GM23338 (cell line): ENCODE measurements at regions not wholly inside any gene's neighbourhood (a gene's known extent, or its start where the extent isn't known, plus 50 kb on each side); places are given as distances from the start of the nearest gene placed in this dataset.

ENCODE experiments used
- ATAC-seq: fragments of 200-7000 bp; cut with Tn5 transposase; 3 replicates; pipeline ENCODE4 v1.9.1; 2020
- DNase-seq: peaks from one replicate; pipeline ENCODE4 v3.0.0-alpha.2; 2015; ENCODE audit warnings: low spot score
- H2AFZ ChIP-seq: fragments of 200-600 bp; sonication (generic); 2 replicates; pipeline ENCODE4 v1.8.0; 2016; ENCODE audit warnings: antibody characterized with exemption, mild to moderate bottlenecking, moderate library complexity
- H3F3A ChIP-seq: fragments of 200-600 bp; sonication (generic); replicated peaks from 2 replicates; pipeline ENCODE4 v1.8.0; 2017; ENCODE audit warnings: antibody characterized with exemption, mixed run types, low read depth
- H3K27ac ChIP-seq: fragments of 200-600 bp; sonication (generic); 2 replicates; pipeline ENCODE4 v1.6.1; 2016; ENCODE audit warnings: low read depth
- H3K27me3 ChIP-seq: fragments of 200-600 bp; sonication (generic); 2 replicates; pipeline ENCODE4 v1.8.0; 2016; ENCODE audit warnings: mild to moderate bottlenecking, mixed run types, moderate library complexity; ENCODE audit not compliant: insufficient read depth
- H3K36me3 ChIP-seq: fragments of 200-600 bp; sonication (generic); 2 replicates; pipeline ENCODE4 v1.8.0; 2016; ENCODE audit warnings: mild to moderate bottlenecking; ENCODE audit not compliant: insufficient read depth
- H3K4me1 ChIP-seq: fragments of 200-600 bp; sonication (generic); 2 replicates; pipeline ENCODE4 v1.8.0; 2016; ENCODE audit warnings: mild to moderate bottlenecking, moderate library complexity; ENCODE audit not compliant: insufficient read depth
- H3K4me2 ChIP-seq: fragments of 200-600 bp; sonication (generic); 2 replicates; pipeline ENCODE4 v1.7.1; 2017; ENCODE audit warnings: mixed run types
- H3K4me3 ChIP-seq: fragments of 200-600 bp; sonication (generic); 2 replicates; pipeline ENCODE4 v1.6.1; 2016; ENCODE audit warnings: mixed run types
- H3K79me2 ChIP-seq: fragments of 200-600 bp; sonication (generic); replicated peaks from 2 replicates; pipeline ENCODE4 v1.8.0; 2017; ENCODE audit warnings: mild to moderate bottlenecking; ENCODE audit not compliant: insufficient read depth
- H3K9me2 ChIP-seq: fragments of 200-600 bp; sonication (generic); 2 replicates; pipeline ENCODE4 v1.8.0; 2017; ENCODE audit not compliant: insufficient read depth
- H4K20me1 ChIP-seq: fragments of 200-600 bp; sonication (generic); replicated peaks from 2 replicates; pipeline ENCODE4 v1.8.0; 2017; ENCODE audit warnings: mild to moderate bottlenecking; ENCODE audit not compliant: insufficient read depth
- H3K27ac Mint-ChIP-seq: 2 replicates; pipeline ENCODE4 v1.8.0; 2020; ENCODE audit warnings: inconsistent platforms, mild to moderate bottlenecking, moderate library complexity, mixed read lengths
- H3K27me3 Mint-ChIP-seq: 3 replicates; pipeline ENCODE4 v1.8.0; 2022; ENCODE audit warnings: low read depth, mild to moderate bottlenecking, moderate library complexity, mixed read lengths, inconsistent platforms; ENCODE audit not compliant: insufficient read depth, poor library complexity
- H3K36me3 Mint-ChIP-seq: 3 replicates; pipeline ENCODE4 v1.8.0; 2021; ENCODE audit warnings: low read depth, mild to moderate bottlenecking, inconsistent platforms, moderate library complexity, mixed read lengths
- H3K4me1 Mint-ChIP-seq: 3 replicates; pipeline ENCODE4 v1.8.0; 2020; ENCODE audit warnings: mild to moderate bottlenecking, inconsistent platforms, mixed read lengths
- H3K4me3 Mint-ChIP-seq: 3 replicates; pipeline ENCODE4 v1.8.0; 2021; ENCODE audit warnings: moderate library complexity, mild to moderate bottlenecking, inconsistent platforms, mixed read lengths
- H3K9me3 Mint-ChIP-seq: 3 replicates; pipeline ENCODE4 v1.8.0; 2020; ENCODE audit warnings: moderate library complexity, mild to moderate bottlenecking, inconsistent platforms, mixed read lengths
- CREB1 ChIP-seq: fragments of 250-450 bp; sonication (Bioruptor Pico); IDR thresholded peaks from 2 replicates; pipeline ENCODE4 v1.5.0; 2020; ENCODE audit warnings: low read depth, mild to moderate bottlenecking, moderate library complexity
- EZH2phosphoT487 ChIP-seq: fragments of 200-600 bp; sonication (generic); IDR thresholded peaks from one replicate; pipeline ENCODE4 v1.8.1; 2018; ENCODE audit warnings: antibody characterized with exemption; ENCODE audit not compliant: unreplicated experiment
- POLR2AphosphoS5 ChIP-seq: IDR thresholded peaks from 2 replicates; pipeline ENCODE4 v1.6.1; 2016; ENCODE audit warnings: antibody characterized with exemption, low read depth
- ZNF114 ChIP-seq: fragments of 250-450 bp; sonication (Bioruptor Pico); IDR thresholded peaks from 2 replicates; pipeline ENCODE4 v1.5.0; 2020; ENCODE audit warnings: mild to moderate bottlenecking, moderate library complexity
- ZNF462 ChIP-seq: fragments of 250-450 bp; sonication (Bioruptor Pico); IDR thresholded peaks from 2 replicates; pipeline ENCODE4 v1.5.0; 2020; ENCODE audit warnings: mild to moderate bottlenecking, moderate library complexity
- TF ChIP-seq, protein P1 (sequence below), 2 experiments: fragments of 200-600 bp in 1 of 2; sonication (generic) in 1 of 2; conservative IDR thresholded peaks; 2 replicates each; pipeline versions ENCODE4 v1.5.1 to v1.6.1; 2016 to 2017; ENCODE audit warnings: antibody characterized with exemption in 2 of 2, low read depth in 2 of 2, mild to moderate bottlenecking in 2 of 2, moderate library complexity in 1 of 2

GRCh38 chr3:152061296-152061695, 187.9 kb downstream of the SUCNR1 start (continued):
- no peak for TF ChIP-seq ZNF462 (CRISPR knock-in tag)
- no peak for TF ChIP-seq EZH2phosphoT487
- no peak for TF ChIP-seq POLR2AphosphoS5
- TF ChIP-seq, protein P1, sequence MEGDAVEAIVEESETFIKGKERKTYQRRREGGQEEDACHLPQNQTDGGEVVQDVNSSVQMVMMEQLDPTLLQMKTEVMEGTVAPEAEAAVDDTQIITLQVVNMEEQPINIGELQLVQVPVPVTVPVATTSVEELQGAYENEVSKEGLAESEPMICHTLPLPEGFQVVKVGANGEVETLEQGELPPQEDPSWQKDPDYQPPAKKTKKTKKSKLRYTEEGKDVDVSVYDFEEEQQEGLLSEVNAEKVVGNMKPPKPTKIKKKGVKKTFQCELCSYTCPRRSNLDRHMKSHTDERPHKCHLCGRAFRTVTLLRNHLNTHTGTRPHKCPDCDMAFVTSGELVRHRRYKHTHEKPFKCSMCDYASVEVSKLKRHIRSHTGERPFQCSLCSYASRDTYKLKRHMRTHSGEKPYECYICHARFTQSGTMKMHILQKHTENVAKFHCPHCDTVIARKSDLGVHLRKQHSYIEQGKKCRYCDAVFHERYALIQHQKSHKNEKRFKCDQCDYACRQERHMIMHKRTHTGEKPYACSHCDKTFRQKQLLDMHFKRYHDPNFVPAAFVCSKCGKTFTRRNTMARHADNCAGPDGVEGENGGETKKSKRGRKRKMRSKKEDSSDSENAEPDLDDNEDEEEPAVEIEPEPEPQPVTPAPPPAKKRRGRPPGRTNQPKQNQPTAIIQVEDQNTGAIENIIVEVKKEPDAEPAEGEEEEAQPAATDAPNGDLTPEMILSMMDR (conservative IDR thresholded peaks at IDR 0.05; ENCODE audit: low read depth in 2 of 2): no peak
- TF ChIP-seq CREB1 (CRISPR knock-in tag): no peak

DNA sequence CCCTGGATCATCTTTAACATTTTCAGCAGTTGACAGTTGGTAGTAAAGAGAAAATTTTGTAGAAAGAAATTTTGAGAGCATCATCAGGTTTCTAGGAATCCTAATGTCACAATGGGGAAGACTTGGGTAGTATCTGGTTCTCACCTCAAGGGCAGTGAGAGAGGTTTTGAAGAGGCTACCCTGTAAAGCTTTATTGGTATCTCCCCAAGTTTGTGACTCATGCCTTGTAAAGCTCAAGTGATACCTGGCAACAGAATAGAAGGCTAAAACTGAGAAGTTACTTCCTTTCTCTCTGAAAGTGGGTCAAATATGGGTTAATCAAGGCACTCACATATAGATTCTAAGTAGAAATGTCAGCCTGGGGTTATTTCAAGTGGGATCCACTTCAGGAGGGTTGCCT, 196.4 kb downstream of the SUCNR1 start:
- Mint-ChIP-seq H3K36me3 (no peaks in the 10 kb centered on the region), H3K27ac (no peak overlapping the region), H3K27me3 (no peaks in the 10 kb centered on the region), H3K9me3 (no peaks in the 10 kb centered on the region), H3K4me3 (no peak overlapping the region), H3K4me1 (no peaks in the 10 kb centered on the region)
- no peaks in the 10 kb centered on the region for H3K27me3 ChIP-seq
- DNase-seq: no peak
- H2AFZ ChIP-seq: no peak overlapping the region
- no peaks in the 10 kb centered on the region for H3K36me3 ChIP-seq
- no peak overlapping the region for H3K27ac ChIP-seq
- no peaks in the 10 kb centered on the region for H3K79me2 ChIP-seq
- no peaks in the 10 kb centered on the region for H3K4me1 ChIP-seq
- H3K4me2 ChIP-seq: no peak overlapping the region
- no peaks in the 10 kb centered on the region for H3K9me2 ChIP-seq
- no peak overlapping the region for H3K4me3 ChIP-seq
- ATAC-seq: no peak
- no peaks in the 10 kb centered on the region for H3F3A ChIP-seq
- TF ChIP-seq CREB1 (CRISPR knock-in tag): no peak
- TF ChIP-seq ZNF114 (CRISPR knock-in tag): no peak
- no peaks in the 10 kb centered on the region for H4K20me1 ChIP-seq
